ENCODE measurements at regions not wholly inside any gene's neighbourhood (a gene's known extent, or its start where the extent isn't known, plus 50 kb on each side); places are given as distances from the start of the nearest gene placed in this dataset.
"Not testable (repeated sequence)": the region's sequence is repeated elsewhere in the genome, so short reads cannot be mapped to it uniquely, and the experiment has no call there.

DNA sequence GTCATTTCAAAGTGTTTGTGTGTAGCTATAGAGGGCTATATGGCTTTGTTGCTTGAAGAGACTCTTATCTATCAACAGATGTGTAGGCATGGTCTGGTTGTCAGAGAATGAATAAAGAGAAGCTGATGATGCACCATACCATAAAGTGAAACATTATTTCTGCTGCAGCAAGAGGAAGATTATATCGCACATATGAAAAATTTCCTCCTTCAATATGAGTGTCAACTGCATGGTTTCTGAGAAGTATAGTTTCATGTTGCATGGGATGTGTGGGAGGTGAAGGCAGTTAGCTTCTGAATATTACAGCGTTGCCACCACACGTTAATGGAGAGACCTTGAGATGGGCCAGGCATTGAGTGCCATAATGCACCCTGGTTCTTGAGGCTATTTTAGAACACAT lies 217.9 kb downstream of the SATB1 start:
- Histone ChIP-seq H3K36me3 (ENCODE audit: insufficient read depth, low read length) (no peaks in the 10 kb centered on the region; the same call in 1 of the 2 replicates), H4K20me1 (ENCODE audit: insufficient read depth, low read length) (no peaks in the 10 kb centered on the region), H3K27ac (ENCODE audit: low read depth, low read length, poor library complexity, severe bottlenecking) (no peak overlapping the region), H2AFZ (ENCODE audit: low read length) (peak overlapping the region; percentile 45; the same call in 1 of the 2 replicates), H3K9me3 (ENCODE audit: low read length) (0 out of 2 replicates have a peak, but pooled peaks cover 9% of the 10 kb centered on the region), H3K4me1 (ENCODE audit: insufficient read depth, low read length, poor library complexity, severe bottlenecking) (peaks cover 14% of the 10 kb centered on the region), H3K4me3 (ENCODE audit: low read depth, low read length, poor library complexity, severe bottlenecking) (no peak overlapping the region), H3K4me2 (ENCODE audit: low read length) (no peak overlapping the region), H3K9me2 (ENCODE audit: insufficient read depth, low read length) (no peaks in the 10 kb centered on the region), H3K79me2 (ENCODE audit: insufficient read depth, low read depth, low read length) (no peaks in the 10 kb centered on the region)
- intact Hi-C loops (cut with micrococcal nuclease; ENCODE audit: unreplicated experiment), result no loop called here
- ChIA-PET CTCF (ENCODE audit: unreplicated experiment) (no interaction called here), POLR2A (interaction anchor here (0.6 to 1.3 kb wide), 3 partner anchors 16 to 173 kb away, joined by 3 read pairs; no protein-coding TSS in a partner anchor)
- BruUV-seq (replicated peaks), result no TSS peak
- DNase-seq (ENCODE audit: low spot score), result no peak
- TF ChIP-seq EZH2phosphoT487 (IDR thresholded peaks at IDR 0.05; ENCODE audit: borderline replicate concordance, low read depth, low read length), result no peak
- TF ChIP-seq, protein P1, sequence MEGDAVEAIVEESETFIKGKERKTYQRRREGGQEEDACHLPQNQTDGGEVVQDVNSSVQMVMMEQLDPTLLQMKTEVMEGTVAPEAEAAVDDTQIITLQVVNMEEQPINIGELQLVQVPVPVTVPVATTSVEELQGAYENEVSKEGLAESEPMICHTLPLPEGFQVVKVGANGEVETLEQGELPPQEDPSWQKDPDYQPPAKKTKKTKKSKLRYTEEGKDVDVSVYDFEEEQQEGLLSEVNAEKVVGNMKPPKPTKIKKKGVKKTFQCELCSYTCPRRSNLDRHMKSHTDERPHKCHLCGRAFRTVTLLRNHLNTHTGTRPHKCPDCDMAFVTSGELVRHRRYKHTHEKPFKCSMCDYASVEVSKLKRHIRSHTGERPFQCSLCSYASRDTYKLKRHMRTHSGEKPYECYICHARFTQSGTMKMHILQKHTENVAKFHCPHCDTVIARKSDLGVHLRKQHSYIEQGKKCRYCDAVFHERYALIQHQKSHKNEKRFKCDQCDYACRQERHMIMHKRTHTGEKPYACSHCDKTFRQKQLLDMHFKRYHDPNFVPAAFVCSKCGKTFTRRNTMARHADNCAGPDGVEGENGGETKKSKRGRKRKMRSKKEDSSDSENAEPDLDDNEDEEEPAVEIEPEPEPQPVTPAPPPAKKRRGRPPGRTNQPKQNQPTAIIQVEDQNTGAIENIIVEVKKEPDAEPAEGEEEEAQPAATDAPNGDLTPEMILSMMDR (conservative IDR thresholded peaks at IDR 0.05; ENCODE audit: low read length), result no peak

DNA sequence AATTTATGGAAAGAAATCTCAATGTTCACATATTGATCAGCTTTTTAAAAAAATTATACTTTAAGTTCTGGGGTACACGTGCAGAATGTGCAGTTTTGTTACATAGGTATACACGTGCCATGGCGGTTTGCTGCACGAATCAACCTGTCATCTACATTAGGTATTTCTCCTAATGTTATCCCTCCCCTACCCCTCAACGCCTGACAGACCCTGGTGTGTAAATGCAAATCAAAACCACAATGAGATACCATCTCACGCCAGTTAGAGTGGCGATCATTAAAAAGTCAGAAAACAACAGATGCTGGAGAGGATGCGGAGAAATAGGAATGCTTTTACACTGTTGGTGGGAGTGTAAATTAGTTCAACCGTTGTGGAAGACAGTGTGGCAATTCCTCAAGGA lies 219.4 kb downstream of the SATB1 start:
- H3K9me2 ChIP-seq (ENCODE audit: insufficient read depth, low read length); H3K4me2 ChIP-seq (ENCODE audit: low read length); H2AFZ ChIP-seq (ENCODE audit: low read length); intact Hi-C loops (cut with micrococcal nuclease; ENCODE audit: unreplicated experiment); H3K79me2 ChIP-seq (ENCODE audit: insufficient read depth, low read depth, low read length); BruUV-seq (replicated peaks); H4K20me1 ChIP-seq (ENCODE audit: insufficient read depth, low read length); H3K27ac ChIP-seq (ENCODE audit: low read depth, low read length, poor library complexity, severe bottlenecking); DNase-seq (ENCODE audit: low spot score); H3K9me3 ChIP-seq (ENCODE audit: low read length); H3K4me1 ChIP-seq (ENCODE audit: insufficient read depth, low read length, poor library complexity, severe bottlenecking); H3K4me3 ChIP-seq (ENCODE audit: low read depth, low read length, poor library complexity, severe bottlenecking); H3K36me3 ChIP-seq (ENCODE audit: insufficient read depth, low read length); CTCF ChIA-PET (ENCODE audit: unreplicated experiment): not testable (repeated sequence)
- POLR2A ChIA-PET, result interaction anchor here (0.6 to 0.9 kb wide), 2 partner anchors 14 to 20 kb away, joined by 3 to 4 read pairs; no protein-coding TSS in a partner anchor

DNA sequence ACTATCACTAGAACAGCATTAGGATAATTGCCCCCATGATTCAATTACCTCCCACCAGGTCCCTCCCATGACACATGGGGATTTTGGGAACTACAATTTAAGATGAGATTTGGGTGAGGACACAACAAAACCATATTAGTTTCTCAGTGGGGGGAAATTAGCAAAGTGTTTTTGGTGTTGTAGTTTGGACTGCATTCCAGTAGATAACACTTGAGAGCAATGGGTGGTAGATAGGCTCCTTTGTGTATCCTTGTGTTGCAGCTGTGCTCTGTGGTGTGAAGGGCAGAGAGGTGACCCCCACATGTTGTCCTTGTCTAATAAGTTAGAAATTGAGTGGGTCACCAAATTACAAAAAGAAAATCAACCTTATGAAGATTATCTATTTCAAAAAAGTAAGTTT lies 223.8 kb downstream of the SATB1 start:
- H3K79me2 ChIP-seq (ENCODE audit: insufficient read depth, low read depth, low read length), result no peaks in the 10 kb centered on the region
- no peak for DNase-seq (ENCODE audit: low spot score)
- H2AFZ ChIP-seq (ENCODE audit: low read length), result no peak overlapping the region
- ChIA-PET POLR2A (no interaction called here), CTCF (ENCODE audit: unreplicated experiment) (no interaction called here)
- no peak overlapping the region for H3K27ac ChIP-seq (ENCODE audit: low read depth, low read length, poor library complexity, severe bottlenecking)
- H3K36me3 ChIP-seq (ENCODE audit: insufficient read depth, low read length), result no peaks in the 10 kb centered on the region
- peaks cover 12% of the 10 kb centered on the region; the same call in 1 of the 2 replicates for H3K9me3 ChIP-seq (ENCODE audit: low read length)
- H3K4me1 ChIP-seq (ENCODE audit: insufficient read depth, low read length, poor library complexity, severe bottlenecking), result no peaks in the 10 kb centered on the region
- H3K4me3 ChIP-seq (ENCODE audit: low read depth, low read length, poor library complexity, severe bottlenecking), result no peak overlapping the region
- H3K4me2 ChIP-seq (ENCODE audit: low read length), result no peak overlapping the region
- H3K9me2 ChIP-seq (ENCODE audit: insufficient read depth, low read length), result no peaks in the 10 kb centered on the region
- BruUV-seq (replicated peaks), result no TSS peak
- H4K20me1 ChIP-seq (ENCODE audit: insufficient read depth, low read length), result no peaks in the 10 kb centered on the region
- TF ChIP-seq, protein P1 (conservative IDR thresholded peaks at IDR 0.05; ENCODE audit: low read length), result no peak
- no peak for TF ChIP-seq EZH2phosphoT487 (IDR thresholded peaks at IDR 0.05; ENCODE audit: borderline replicate concordance, low read depth, low read length)
- intact Hi-C loops (cut with micrococcal nuclease; ENCODE audit: unreplicated experiment), result no loop called here
